ENCODE measurements at regions not wholly inside any gene's neighbourhood (a gene's known extent, or its start where the extent isn't known, plus 50 kb on each side); places are given as distances from the start of the nearest gene placed in this dataset.

DNA sequence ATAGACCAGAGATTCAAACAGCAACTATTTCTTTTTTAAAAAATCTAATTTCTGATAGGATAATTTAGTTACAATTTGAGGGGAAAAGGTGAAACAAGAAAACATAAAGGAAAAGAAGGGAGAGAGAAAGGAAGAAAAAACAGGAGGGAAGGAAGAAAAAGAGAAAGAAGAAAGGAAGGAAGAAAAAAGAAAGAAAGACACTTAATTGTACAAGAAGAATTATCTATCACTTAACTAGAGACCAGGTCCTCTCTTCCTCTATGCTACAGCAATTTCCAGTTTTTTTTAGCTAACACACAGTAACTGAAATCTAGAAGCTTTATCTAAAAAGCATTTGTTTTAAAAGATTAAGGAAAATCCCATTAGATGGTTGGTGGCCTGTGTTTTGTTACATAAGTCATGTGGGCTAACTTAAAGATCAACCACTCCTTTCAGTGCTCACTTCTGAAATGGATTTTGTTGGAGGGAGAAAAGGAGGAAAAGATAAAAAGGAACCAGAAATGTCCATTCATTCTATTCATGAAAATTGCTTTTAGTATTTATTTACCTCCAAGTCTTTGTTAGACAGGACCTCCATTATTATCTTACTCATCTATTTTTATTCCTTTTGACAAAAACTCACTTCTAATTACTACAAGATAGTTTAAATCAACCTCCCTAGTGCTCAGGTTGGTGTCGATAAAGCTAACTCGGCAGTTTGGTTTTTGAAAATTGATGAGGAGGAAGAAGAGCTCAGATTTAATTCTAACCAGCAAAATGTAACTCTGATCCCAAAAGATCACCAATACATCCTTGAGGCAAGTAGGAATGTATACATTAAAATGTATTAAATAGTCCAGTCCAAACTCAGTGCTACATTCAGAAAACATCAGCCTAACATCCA is 251.5 kb upstream of the FN1 start:
- Mint-ChIP-seq H3K36me3 (peaks cover 0 to 20% of the 10 kb centered on the region in 2 donors), H3K27ac (no peak overlapping the region), H3K9me3 (peaks cover 4 to 11% of the 10 kb centered on the region in 2 donors)
- ATAC-seq = no peak
- no peak for DNase-seq (ENCODE audit: low spot score in 2 of 2)

DNA sequence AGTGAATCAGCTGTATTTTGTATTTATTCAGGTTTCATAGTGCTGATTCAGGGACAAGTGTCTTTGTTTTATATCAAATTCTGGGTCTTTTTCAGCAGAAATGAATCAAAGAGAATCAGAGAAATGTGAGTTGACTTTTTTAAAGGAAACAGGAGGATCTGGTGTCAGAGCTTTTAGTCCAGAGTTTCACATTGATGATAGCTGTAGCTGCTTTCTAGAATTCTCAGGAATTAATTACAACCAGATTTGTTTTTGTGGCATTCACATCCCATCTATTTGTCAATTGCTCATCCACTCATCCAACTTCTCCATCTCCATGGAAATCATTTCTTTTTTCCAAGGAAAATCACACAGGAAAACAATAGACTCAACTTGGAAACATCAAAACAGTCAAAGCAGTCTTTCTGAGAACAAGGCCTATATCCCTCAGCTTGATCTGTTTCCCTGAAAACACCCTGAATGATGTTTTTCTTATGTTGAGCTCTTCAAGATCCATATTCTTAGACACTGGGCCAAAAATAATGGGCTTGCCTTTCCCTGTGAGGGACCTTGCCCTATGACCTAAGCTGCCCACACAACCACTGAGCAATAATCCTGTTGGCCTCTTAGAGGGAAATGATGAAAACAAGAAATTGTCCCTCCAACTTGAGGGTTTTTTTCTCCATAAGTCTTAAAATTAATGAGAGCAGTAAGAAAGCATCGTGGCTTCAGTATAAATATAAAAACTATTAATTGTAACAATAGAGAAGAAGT is 249.5 kb upstream of the FN1 start:
- no peak for DNase-seq (ENCODE audit: low spot score in 2 of 2)
- H3K27ac Mint-ChIP-seq = no peak overlapping the region
- H3K36me3 Mint-ChIP-seq = peaks cover 0 to 20% of the 10 kb centered on the region in 2 donors
- peaks cover 4 to 15% of the 10 kb centered on the region in 2 donors for H3K9me3 Mint-ChIP-seq
- no peak for ATAC-seq

DNA sequence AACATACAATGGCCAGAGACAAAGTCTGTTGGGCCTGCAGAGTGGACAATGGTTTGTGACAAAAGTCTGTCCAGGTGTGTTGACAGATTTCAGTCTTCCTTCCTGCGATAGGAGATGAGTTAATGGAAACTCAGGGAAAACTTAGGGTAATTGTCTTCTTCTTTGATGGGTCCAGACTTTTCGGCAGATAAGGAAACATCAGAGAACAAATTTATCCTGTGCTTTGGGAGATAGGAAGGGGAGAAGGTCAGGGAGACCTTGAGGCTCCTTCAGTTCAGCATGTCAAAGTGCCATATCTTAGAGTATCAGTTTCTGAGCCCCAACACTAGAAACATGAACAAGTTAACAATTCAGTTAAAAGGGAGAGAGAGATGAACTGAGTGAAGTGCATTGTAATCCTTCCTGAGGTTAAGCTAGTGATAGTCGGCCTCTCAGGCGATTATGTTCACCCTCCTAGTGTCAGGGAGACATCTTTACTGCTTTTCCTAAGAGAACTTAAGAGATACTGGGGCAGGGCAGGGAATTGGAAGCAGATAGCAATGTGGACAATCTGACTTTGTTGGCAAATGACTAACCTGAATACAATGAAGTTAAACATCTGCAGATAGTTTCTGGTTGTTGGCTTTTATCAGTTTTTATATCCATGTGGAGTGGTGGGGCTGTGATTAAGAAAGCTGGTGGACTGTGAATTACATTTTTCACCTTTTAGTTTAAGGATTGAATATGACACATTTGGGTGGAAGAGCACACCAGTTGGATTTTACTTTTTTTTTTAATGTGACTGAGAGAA is 248.8 kb upstream of the FN1 start:
- ATAC-seq (no peak), DNase-seq (ENCODE audit: low spot score in 2 of 2) (no peak)
- Mint-ChIP-seq H3K9me3 (peaks cover 4 to 15% of the 10 kb centered on the region in 2 donors), H3K27ac (no peak overlapping the region), H3K36me3 (peaks cover 0 to 20% of the 10 kb centered on the region in 2 donors)

DNA sequence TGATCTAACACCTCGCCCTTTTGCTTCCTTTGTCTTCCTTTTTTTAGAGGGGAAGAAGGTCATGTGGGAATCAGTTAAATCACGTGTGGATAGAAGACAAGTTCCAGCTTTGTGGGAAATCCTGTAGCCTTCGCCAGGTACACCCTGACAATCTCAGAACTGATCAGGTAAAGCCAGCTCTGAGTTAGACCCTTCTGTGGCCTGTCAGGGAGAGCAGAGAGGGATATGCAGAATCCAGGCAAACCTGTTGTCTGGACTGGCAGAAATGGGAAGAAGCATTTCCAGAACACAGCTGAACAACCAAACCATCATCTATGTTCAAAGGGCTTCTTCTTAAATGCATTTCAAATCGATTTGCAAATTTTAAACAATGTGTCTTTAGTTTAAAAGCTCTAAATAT is 247.4 kb upstream of the FN1 start:
- no peak overlapping the region for H3K27ac Mint-ChIP-seq
- peaks cover 4 to 15% of the 10 kb centered on the region in 2 donors for H3K9me3 Mint-ChIP-seq
- H3K36me3 Mint-ChIP-seq = peaks cover 0 to 20% of the 10 kb centered on the region in 2 donors
- ATAC-seq (no peak), DNase-seq (ENCODE audit: low spot score in 2 of 2) (no peak)

DNA sequence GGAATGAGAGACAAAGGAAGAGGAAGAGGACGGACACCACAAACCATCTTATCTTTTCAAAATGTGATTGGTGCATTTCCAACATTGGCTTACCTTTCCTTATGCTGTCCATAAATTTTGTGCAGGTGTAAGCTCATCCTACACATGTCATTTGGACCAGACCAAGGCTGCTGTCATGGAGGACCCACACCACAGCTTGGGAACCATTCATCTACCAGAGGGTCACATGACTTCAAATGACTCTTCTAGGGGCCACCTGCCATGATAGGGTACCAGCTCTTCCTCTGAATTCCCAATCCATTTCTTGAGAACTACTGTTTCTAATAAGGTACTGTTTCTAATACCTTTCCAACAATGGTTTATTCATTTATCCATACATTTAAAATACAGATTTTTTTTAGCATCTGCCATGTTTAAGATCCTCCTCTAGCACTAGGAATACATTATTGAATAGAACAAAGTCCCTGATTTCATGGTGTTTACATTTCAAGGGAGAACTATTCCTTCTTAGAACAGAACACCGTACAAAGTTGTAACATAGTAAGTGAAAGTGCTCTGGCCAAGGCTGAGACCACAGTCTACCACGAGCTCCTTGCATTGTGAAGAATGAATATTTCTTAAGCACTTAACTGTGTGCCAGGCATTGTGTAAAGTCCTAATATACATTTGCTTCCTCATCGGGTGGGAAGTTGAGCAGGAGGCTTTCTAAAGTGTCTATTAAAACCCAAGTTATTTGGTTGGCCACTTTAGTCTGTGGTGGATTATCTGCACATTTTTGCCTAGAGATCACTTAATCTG is 246.1 kb upstream of the FN1 start:
- no peak for ATAC-seq
- DNase-seq (ENCODE audit: low spot score in 2 of 2) = no peak
- Mint-ChIP-seq H3K9me3 (peaks cover 4 to 15% of the 10 kb centered on the region in 2 donors), H3K36me3 (peaks cover 0 to 20% of the 10 kb centered on the region in 2 donors), H3K27ac (no peak overlapping the region)

DNA sequence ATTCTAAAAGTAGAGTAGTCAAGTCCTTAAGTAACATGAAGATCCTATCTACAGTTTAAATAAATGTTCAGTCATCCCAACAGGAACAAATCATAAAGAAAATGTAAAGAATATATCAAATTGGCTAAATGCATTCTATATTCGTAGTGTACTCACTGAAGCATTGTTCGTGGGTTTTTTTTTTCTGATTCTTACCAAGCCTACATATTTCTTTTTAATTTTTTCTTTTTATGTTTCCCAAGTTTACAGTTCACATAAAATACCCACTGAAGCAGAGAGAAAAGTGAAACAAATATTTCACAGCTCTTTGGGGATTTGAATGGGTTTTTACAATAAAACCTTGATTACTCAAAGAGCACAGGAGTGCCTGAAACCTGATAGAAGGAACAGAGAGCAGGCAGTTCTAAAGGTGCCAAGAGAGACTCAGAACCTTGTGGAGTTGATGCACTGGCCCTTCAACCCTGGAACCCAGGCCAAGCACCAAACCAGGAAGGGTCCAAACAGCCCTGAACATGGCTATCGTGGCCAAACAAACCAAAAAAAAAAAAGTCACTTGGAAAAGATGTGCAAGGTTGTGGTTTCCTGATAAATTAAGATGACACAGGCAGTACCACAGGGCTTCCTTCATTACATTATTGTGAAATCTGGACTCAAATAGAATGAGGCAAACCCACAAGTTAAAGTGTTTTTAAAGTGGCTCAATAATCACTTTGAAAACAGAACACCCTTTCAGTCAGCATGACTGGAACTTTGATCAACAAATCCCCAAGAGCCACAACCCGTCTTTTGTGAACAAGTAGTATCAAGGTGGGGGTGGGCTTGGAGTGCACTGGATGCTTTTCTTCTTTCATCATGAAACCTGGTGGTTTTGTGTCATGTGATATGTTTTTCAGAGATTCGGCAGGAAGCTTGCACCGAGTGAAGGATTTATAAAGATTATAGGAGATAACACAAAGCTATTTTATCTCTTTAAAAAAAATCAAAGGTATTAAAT is 245.0 kb upstream of the FN1 start:
- peak in 1 of 2 donors; percentile 18 for DNase-seq (ENCODE audit: low spot score in 2 of 2)
- H3K36me3 Mint-ChIP-seq = peaks cover 0 to 20% of the 10 kb centered on the region in 2 donors
- H3K9me3 Mint-ChIP-seq = peaks cover 4 to 15% of the 10 kb centered on the region in 2 donors
- H3K27ac Mint-ChIP-seq = peak overlapping the region in 1 of 2 donors; percentile 13
- peak; percentile 86 to 93 for ATAC-seq

DNA sequence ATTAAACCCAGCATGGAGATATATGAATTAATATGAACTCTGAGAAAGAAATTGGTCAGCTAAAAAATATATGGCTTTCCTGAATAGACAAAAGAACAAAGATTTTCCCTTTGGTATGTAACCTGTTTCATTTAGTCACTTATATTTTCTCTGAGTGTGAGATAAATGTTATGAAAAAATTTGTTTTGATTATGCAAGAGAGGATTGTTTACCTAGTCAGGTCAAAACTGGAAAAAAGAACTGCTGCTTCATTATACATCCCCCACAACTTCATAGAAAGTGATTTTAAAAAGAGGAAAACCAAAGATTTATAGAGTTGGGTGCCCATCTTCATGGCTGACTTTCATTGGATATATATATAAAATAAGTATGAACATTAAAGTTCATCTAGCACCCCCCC is 242.2 kb upstream of the FN1 start:
- DNase-seq (ENCODE audit: low spot score in 2 of 2) (no peak), ATAC-seq (no peak)
- Mint-ChIP-seq H3K27ac (no peak overlapping the region), H3K9me3 (peaks cover 0 to 4% of the 10 kb centered on the region in 2 donors), H3K36me3 (peaks cover 0 to under 1% of the 10 kb centered on the region in 2 donors)

DNA sequence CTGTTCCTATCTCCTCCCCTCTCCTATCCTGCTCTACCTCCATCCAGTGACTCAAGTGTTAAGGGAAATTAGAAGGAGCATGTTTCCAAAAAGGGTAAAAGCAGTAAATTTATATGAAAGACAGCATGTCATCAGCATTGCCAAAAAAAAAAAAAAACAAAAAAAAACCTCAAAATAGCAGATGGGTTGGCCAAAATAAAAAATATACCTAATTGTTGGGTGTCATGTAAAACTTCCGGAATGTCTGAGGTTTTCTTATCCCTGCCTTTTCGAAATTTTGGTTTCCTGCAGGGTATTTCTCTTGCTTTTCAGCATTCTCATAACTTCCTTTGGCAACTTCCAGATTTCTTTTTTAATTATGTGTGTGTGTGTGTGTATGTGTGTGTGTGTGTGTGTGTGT is 241.6 kb upstream of the FN1 start:
- Mint-ChIP-seq H3K27ac (no peak overlapping the region), H3K9me3 (peaks cover 0 to 7% of the 10 kb centered on the region in 2 donors), H3K36me3 (no peaks in the 10 kb centered on the region)
- DNase-seq (ENCODE audit: low spot score in 2 of 2) = no peak
- ATAC-seq = no peak

DNA sequence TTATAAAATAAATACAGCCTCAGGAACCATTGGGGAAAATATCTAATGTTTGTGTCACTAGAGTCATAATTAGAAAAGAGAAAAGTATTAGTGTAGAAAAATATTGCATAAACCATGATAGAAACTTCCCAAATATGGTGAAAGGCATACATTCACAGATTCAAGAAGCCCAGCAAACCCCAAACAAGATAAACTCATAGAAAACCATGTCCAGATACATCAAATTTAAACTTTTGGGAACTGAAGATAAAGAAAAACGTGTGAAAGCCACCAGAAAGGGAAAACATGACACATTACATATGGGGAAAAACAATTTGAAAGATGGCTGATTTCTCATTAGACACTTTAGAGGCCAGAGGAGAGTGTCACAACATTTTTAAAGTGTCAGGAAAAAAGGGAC is 236.5 kb upstream of the FN1 start:
- Mint-ChIP-seq H3K36me3 (no peaks in the 10 kb centered on the region), H3K27ac (no peak overlapping the region), H3K9me3 (peaks cover 0 to 5% of the 10 kb centered on the region in 2 donors)
- ATAC-seq (no peak), DNase-seq (ENCODE audit: low spot score in 2 of 2) (no peak)

DNA sequence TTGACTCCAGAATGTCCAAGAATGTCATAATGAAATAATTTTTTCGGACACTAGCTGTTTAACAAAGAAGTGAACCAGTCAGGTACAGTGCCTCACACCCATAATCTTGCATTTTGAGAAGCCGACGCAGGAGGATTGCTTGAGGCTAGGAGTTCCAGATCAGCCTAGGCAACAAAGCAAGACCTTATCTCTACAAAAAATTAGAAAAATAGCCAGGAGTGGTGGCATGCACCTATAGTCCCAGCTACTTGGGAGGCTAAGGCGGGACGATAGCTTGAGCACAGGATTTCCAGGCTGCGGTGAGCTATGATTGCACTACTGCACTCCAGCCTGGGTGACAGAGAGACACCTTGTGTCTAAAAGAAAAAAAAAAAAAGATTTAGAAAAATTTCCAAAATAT is 235.8 kb upstream of the FN1 start:
- Mint-ChIP-seq H3K36me3 (no peaks in the 10 kb centered on the region), H3K27ac (no peak overlapping the region), H3K9me3 (peaks cover 0 to 5% of the 10 kb centered on the region in 2 donors)
- ATAC-seq (no peak), DNase-seq (ENCODE audit: low spot score in 2 of 2) (no peak)

DNA sequence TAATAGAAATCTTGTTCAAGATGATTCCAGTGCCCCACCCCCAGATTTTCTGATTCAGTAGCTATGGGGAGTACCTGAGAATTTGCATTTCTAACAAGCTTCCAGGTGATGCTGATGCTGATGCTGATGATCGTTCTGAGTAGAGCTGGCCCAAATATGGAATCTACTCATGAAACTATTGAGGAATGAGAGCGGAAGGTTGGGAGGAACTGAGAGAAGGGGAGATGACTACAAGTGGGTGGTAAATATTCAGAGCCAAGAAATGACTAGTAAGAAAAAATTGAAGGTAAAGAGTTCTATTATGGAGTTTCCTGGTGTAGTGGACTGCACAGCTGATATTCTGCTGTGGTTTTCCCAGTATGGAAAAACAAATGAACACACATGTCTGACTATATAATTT is 235.4 kb upstream of the FN1 start:
- peaks cover 0 to 5% of the 10 kb centered on the region in 2 donors for H3K9me3 Mint-ChIP-seq
- no peak for ATAC-seq
- H3K27ac Mint-ChIP-seq = no peak overlapping the region
- no peak for DNase-seq (ENCODE audit: low spot score in 2 of 2)
- no peaks in the 10 kb centered on the region for H3K36me3 Mint-ChIP-seq

DNA sequence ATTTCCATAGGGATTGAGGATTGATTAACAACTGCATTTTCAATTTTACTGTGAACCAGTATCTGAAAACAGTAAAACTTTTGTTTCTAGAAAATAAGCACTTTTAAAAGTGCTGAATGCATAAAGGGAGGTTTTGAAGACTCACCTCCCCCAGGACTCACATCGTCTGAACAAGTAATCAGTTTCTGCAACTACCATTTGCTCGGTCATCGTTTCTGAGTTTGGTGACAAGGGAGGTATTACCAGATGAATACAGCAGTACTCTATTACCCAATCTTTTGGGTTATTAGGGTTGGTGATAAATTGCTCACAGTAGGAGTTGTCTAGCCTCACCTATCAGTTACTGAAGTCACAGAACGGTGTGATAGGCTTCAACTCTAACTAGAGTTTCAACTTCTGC is 234.5 kb upstream of the FN1 start:
- DNase-seq (ENCODE audit: low spot score in 2 of 2) (no peak), ATAC-seq (no peak)
- H3K27ac Mint-ChIP-seq = no peak overlapping the region
- H3K9me3 Mint-ChIP-seq = peaks cover 0 to 5% of the 10 kb centered on the region in 2 donors
- no peaks in the 10 kb centered on the region for H3K36me3 Mint-ChIP-seq

DNA sequence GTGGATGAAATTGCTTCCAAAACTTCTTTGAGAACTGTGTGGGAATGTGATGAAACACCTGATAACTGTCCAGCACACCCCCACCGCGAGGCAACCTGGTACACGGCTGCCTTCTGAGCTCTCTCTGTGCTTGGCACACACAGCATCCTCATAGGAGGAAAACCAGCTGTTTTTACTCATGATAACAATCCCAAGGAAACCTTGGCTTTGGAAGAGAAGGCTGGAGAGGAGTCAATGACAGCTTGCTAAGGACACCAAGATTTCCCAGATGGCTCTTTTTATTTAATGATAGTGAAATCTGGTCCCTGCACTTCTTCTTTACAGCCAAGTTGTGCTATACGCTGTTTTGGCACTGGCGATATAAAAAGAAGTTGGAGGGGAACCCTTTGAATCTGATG is 232.5 kb upstream of the FN1 start:
- H3K36me3 Mint-ChIP-seq = no peaks in the 10 kb centered on the region
- no peak for ATAC-seq
- no peak overlapping the region for H3K27ac Mint-ChIP-seq
- peaks cover 0 to 5% of the 10 kb centered on the region in 2 donors for H3K9me3 Mint-ChIP-seq
- no peak for DNase-seq (ENCODE audit: low spot score in 2 of 2)

DNA sequence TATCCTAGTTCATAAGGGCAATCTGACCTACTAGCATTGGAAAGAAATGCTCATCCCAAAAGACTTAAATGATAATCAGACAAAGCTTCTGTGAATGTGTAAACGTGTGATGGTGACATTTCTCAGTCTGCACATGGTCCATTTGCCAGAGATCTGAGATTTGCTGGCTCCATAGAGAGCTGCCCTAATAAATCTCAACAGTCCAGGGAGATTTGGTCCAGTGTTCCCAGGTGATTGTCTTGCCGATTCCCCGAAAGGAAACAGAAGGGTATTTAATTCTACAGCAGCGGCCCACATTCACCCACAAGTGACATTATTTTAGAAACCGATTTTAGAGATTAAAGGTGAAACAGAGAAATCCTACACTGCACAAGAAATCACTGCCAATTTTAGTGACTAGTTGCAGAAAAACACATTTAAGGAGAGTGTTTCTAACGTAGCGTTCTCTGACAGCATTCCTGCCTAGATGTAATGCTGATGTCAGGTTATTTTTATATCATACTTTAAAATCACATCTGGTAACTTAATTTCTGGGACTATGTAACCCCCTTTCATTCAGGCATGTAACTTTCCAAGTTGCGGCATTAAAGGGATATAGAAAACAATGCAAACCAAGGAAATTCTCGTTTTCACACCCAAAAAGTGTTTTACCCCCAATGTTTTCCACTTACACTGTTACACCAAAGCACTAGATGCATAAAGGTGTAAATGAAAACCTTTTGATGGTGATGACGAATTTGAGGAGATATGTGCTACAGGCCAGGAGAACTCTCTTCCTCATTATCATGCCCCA is 231.9 kb upstream of the FN1 start:
- no peak overlapping the region for H3K27ac Mint-ChIP-seq
- ATAC-seq (no peak), DNase-seq (ENCODE audit: low spot score in 2 of 2) (no peak)
- no peaks in the 10 kb centered on the region for H3K36me3 Mint-ChIP-seq
- peaks cover 0 to 5% of the 10 kb centered on the region in 2 donors for H3K9me3 Mint-ChIP-seq

Data from activated naive CD4-positive, alpha-beta T cell treated with anti-CD3 and anti-CD28 coated beads, Interleukin-2, amount 50 U/mL, for 72 hours (primary cell).